22Rv1 (cell line): ENCODE measurements at regions not wholly inside any gene's neighbourhood (a gene's known extent, or its start where the extent isn't known, plus 50 kb on each side); places are given as distances from the start of the nearest gene placed in this dataset.

Experiments used
- ZFX ChIP-seq: fragments of 450-650 bp; IDR thresholded peaks from 2 replicates; pipeline ENCODE4 v1.6.1; 2017; ENCODE audit warnings: antibody characterized with exemption, borderline replicate concordance
- TF ChIP-seq, protein P1 (sequence below): fragments of 450-650 bp; IDR thresholded peaks from 2 replicates; pipeline ENCODE4 v1.5.1; 2017; ENCODE audit warnings: mild to moderate bottlenecking

DNA sequence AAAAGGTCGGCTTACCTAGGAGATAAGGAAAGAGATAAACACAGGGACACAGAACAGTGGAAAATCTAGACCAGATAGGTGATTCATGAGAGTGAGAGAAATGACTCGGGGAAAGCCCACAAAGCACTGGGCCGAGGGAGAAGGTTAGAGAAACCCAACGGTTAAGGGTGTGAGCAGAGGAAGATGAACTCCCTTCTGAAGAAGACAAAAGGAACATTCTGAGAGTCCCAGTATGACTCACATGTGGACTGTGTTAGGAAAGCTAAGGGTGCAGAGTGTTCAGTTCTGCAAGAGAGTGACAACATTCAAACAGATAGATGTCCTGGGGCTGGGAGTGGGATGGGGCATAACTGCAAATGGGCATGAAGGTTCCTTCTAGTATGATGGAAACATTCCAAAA lies 83.0 kb downstream of the CNTN3 start:
- TF ChIP-seq, protein P1, sequence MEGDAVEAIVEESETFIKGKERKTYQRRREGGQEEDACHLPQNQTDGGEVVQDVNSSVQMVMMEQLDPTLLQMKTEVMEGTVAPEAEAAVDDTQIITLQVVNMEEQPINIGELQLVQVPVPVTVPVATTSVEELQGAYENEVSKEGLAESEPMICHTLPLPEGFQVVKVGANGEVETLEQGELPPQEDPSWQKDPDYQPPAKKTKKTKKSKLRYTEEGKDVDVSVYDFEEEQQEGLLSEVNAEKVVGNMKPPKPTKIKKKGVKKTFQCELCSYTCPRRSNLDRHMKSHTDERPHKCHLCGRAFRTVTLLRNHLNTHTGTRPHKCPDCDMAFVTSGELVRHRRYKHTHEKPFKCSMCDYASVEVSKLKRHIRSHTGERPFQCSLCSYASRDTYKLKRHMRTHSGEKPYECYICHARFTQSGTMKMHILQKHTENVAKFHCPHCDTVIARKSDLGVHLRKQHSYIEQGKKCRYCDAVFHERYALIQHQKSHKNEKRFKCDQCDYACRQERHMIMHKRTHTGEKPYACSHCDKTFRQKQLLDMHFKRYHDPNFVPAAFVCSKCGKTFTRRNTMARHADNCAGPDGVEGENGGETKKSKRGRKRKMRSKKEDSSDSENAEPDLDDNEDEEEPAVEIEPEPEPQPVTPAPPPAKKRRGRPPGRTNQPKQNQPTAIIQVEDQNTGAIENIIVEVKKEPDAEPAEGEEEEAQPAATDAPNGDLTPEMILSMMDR: no peak
- no peak for TF ChIP-seq ZFX
